IMR-90 (cell line): ENCODE measurements at regions not wholly inside any gene's neighbourhood (a gene's known extent, or its start where the extent isn't known, plus 50 kb on each side); places are given as distances from the start of the nearest gene placed in this dataset.

ENCODE experiments used
- ATAC-seq: fragments of 200-7000 bp; cut with Tn5 transposase; 2 replicates; pipeline ENCODE4 v1.9.1; 2020; ENCODE audit warnings: low read depth, mild to moderate bottlenecking, moderate library complexity
- BruUV-seq: library from RNA; stranded (reverse); fragments of 400-500 nt; replicated peaks from 2 replicates; lab custom pipeline; 2021; lab: Mats Ljungman, UMichigan
- CTCF ChIA-PET: fragments of 300-600 bp; formaldehyde crosslinking; extraction: SDS; loops from one replicate; lab custom pipeline; 2021; ENCODE audit warnings: antibody characterized with exemption; lab: Yijun Ruan, JAX
- POLR2A ChIA-PET: fragments of 300-600 bp; sonication (Branson Sonifier 250); formaldehyde crosslinking; loops from one replicate; lab custom pipeline; 2022; ENCODE audit warnings: antibody characterized with exemption; ENCODE audit not compliant: unreplicated experiment; lab: Charles Lee
- DNase-seq: peaks from one replicate; pipeline ENCODE4 v3.0.0; 2013
- H2AFZ ChIP-seq: replicated peaks from 2 replicates; pipeline ENCODE3; 2013; ENCODE audit warnings: low read length, mild to moderate bottlenecking; ENCODE audit not compliant: poor library complexity
- H2AK5ac ChIP-seq: 2 replicates; pipeline ENCODE4 v1.6.1; 2013; ENCODE audit warnings: low read depth, low read length, inconsistent platforms
- H2AK9ac ChIP-seq: replicated peaks from 2 replicates; pipeline ENCODE3; 2013; ENCODE audit warnings: mild to moderate bottlenecking, low read depth, low read length, moderate library complexity; ENCODE audit not compliant: poor library complexity
- H2BK120ac ChIP-seq: 2 replicates; pipeline ENCODE4 v1.6.1; 2013; ENCODE audit warnings: low read depth, low read length, inconsistent platforms
- H2BK15ac ChIP-seq: 3 replicates; pipeline ENCODE4 v1.6.1; 2013; ENCODE audit warnings: low read depth, low read length, inconsistent platforms
- H2BK20ac ChIP-seq: 2 replicates; pipeline ENCODE4 v1.6.1; 2013; ENCODE audit warnings: low read depth, mild to moderate bottlenecking, inconsistent platforms, low read length, moderate library complexity
- H2BK5ac ChIP-seq: 2 replicates; pipeline ENCODE4 v1.6.1; 2013; ENCODE audit warnings: mild to moderate bottlenecking, low read depth, low read length, inconsistent platforms; ENCODE audit not compliant: poor library complexity, severe bottlenecking
- H3K14ac ChIP-seq: replicated peaks from 2 replicates; pipeline ENCODE4 v1.6.1; 2013; ENCODE audit warnings: low read depth, low read length, inconsistent platforms
- H3K18ac ChIP-seq: 2 replicates; pipeline ENCODE4 v1.6.1; 2013; ENCODE audit warnings: low read depth, low read length, control low read depth
- H3K23ac ChIP-seq: 2 replicates; pipeline ENCODE4 v1.6.1; 2013; ENCODE audit warnings: low read depth, low read length, inconsistent platforms
- H3K27ac ChIP-seq: 2 replicates; pipeline ENCODE4 v1.5.1; 2013; ENCODE audit warnings: mild to moderate bottlenecking, control low read depth, low read length; ENCODE audit not compliant: insufficient read depth
- H3K27me3 ChIP-seq: 2 replicates; pipeline ENCODE4 v1.6.1; 2013; ENCODE audit warnings: low read length; ENCODE audit not compliant: control insufficient read depth, insufficient read depth
- H3K36me3 ChIP-seq: 2 replicates; pipeline ENCODE4 v1.6.1; 2013; ENCODE audit warnings: low read length, mixed read lengths; ENCODE audit not compliant: control insufficient read depth, insufficient read depth
- H3K4ac ChIP-seq: 2 replicates; pipeline ENCODE4 v1.6.1; 2013; ENCODE audit warnings: low read depth, low read length, inconsistent platforms
- H3K4me1 ChIP-seq: 2 replicates; pipeline ENCODE4 v1.6.1; 2013; ENCODE audit warnings: low read length, mixed read lengths; ENCODE audit not compliant: control insufficient read depth, insufficient read depth
- H3K4me2 ChIP-seq: 2 replicates; pipeline ENCODE4 v1.6.1; 2013; ENCODE audit warnings: low read depth, mild to moderate bottlenecking, control low read depth, low read length, moderate library complexity
- H3K4me3 ChIP-seq: 2 replicates; pipeline ENCODE4 v1.5.1; 2013; ENCODE audit warnings: low read depth, mild to moderate bottlenecking, control low read depth, low read length, moderate library complexity; ENCODE audit not compliant: insufficient read depth
- H3K56ac ChIP-seq: 2 replicates; pipeline ENCODE4 v1.6.1; 2013; ENCODE audit warnings: low read length, inconsistent platforms; ENCODE audit not compliant: insufficient read depth; ENCODE audit errors: extremely low read depth
- H3K79me1 ChIP-seq, 2 experiments: 2 replicates each; pipeline ENCODE4 v1.6.1; 2013; ENCODE audit warnings: low read length in 2 of 2, inconsistent platforms in 1 of 2, low read depth in 1 of 2
- H3K9ac ChIP-seq: 2 replicates; pipeline ENCODE4 v1.6.1; 2013; ENCODE audit warnings: low read depth, low read length, control low read depth
- H3K9me1 ChIP-seq: 2 replicates; pipeline ENCODE4 v1.6.1; 2013; ENCODE audit warnings: low read length, inconsistent platforms; ENCODE audit not compliant: insufficient read depth
- H3K9me3 ChIP-seq: 2 replicates; pipeline ENCODE4 v1.6.1; 2013; ENCODE audit warnings: low read length; ENCODE audit not compliant: control insufficient read depth, insufficient read depth
- H4K20me1 ChIP-seq: 2 replicates; pipeline ENCODE4 v1.6.1; 2013; ENCODE audit warnings: low read length, inconsistent platforms; ENCODE audit not compliant: insufficient read depth
- H4K5ac ChIP-seq: 2 replicates; pipeline ENCODE4 v1.6.1; 2013; ENCODE audit warnings: mild to moderate bottlenecking, low read depth, low read length, control low read depth
- H4K8ac ChIP-seq, 2 experiments: 2 replicates each; pipeline ENCODE4 v1.6.1; 2013; ENCODE audit warnings: low read depth in 2 of 2, low read length in 2 of 2, control low read depth in 1 of 2, inconsistent platforms in 1 of 2
- H4K91ac ChIP-seq: 2 replicates; pipeline ENCODE4 v1.6.1; 2013; ENCODE audit warnings: low read depth, low read length, inconsistent platforms; ENCODE audit not compliant: insufficient read depth
- BHLHE40 ChIP-seq: fragments of 150-350 bp; IDR thresholded peaks from 2 replicates; pipeline ENCODE4 v1.6.1; 2016; ENCODE audit warnings: mild to moderate bottlenecking, low read depth, low read length
- CEBPB ChIP-seq: IDR thresholded peaks from 2 replicates; pipeline ENCODE4 v1.6.1; 2012; ENCODE audit warnings: low read depth, low read length, improper control_type of control experiment
- CHD1 ChIP-seq: IDR thresholded peaks from 2 replicates; pipeline ENCODE4 v1.6.1; 2012; ENCODE audit warnings: low read depth, low read length, improper control_type of control experiment
- FOS ChIP-seq: fragments of 150-350 bp; IDR thresholded peaks from 2 replicates; pipeline ENCODE4 v1.6.1; 2016; ENCODE audit warnings: low read depth, low read length
- MAFK ChIP-seq: IDR thresholded peaks from 2 replicates; pipeline ENCODE4 v1.6.1; 2012; ENCODE audit warnings: low read depth, low read length, improper control_type of control experiment
- MAZ ChIP-seq: IDR thresholded peaks from 2 replicates; pipeline ENCODE4 v1.6.1; 2012; ENCODE audit warnings: low read depth, mild to moderate bottlenecking, low read length, improper control_type of control experiment, moderate library complexity, borderline replicate concordance
- MXI1 ChIP-seq: IDR thresholded peaks from 2 replicates; pipeline ENCODE4 v1.6.1; 2012; ENCODE audit warnings: low read depth, mild to moderate bottlenecking, low read length, moderate library complexity, borderline replicate concordance
- NFE2L2 ChIP-seq: fragments of 150-350 bp; IDR thresholded peaks from 2 replicates; pipeline ENCODE4 v1.6.1; 2016; ENCODE audit warnings: low read depth, mild to moderate bottlenecking, low read length
- POLR2A ChIP-seq: IDR thresholded peaks from 2 replicates; pipeline ENCODE4 v1.6.1; 2012; ENCODE audit warnings: mild to moderate bottlenecking, low read depth, low read length
- RAD21 ChIP-seq: IDR thresholded peaks from 2 replicates; pipeline ENCODE4 v1.6.1; 2012; ENCODE audit warnings: low read length, improper control_type of control experiment
- RCOR1 ChIP-seq: IDR thresholded peaks from 2 replicates; pipeline ENCODE4 v1.6.1; 2012; ENCODE audit warnings: mild to moderate bottlenecking, low read length, improper control_type of control experiment; ENCODE audit not compliant: insufficient replicate concordance
- RFX5 ChIP-seq: IDR thresholded peaks from 2 replicates; pipeline ENCODE4 v1.8.0; 2012; ENCODE audit warnings: low read depth, mild to moderate bottlenecking, low read length, moderate library complexity
- SMC3 ChIP-seq: fragments of 150-350 bp; IDR thresholded peaks from 2 replicates; pipeline ENCODE4 v1.6.1; 2016; ENCODE audit warnings: low read depth, mild to moderate bottlenecking, antibody characterized with exemption, low read length, moderate library complexity
- WGBS, 2 experiments: methylation state at CpG; one replicate each; pipeline versions ENCODE4 v1.1.5 to v1.1.7; 2013; ENCODE audit warnings: missing lambda C conversion rate in 2 of 2; ENCODE audit not compliant: insufficient read length in 1 of 2; ENCODE audit errors: extremely low coverage in 2 of 2; 5-methylcytosine and 5-hydroxymethylcytosine counted together
- dilution Hi-C: fragments of 300-500 bp; cut with HindIII; formaldehyde crosslinking; loops from one replicate; pipeline ENCODE4 v1.14.3; 2018; ENCODE audit warnings: low sequenced_read_pairs; ENCODE audit not compliant: unreplicated experiment
- in situ Hi-C: fragments of 300-500 bp; cut with MboI; formaldehyde crosslinking; loops from 3 replicates; pipeline ENCODE4 v1.14.3; 2019; ENCODE audit warnings: low sequenced_read_pairs, inconsistent platforms, mixed read lengths
- intact Hi-C: fragments of 100-400 bp; cut with micrococcal nuclease; formaldehyde crosslinking; loops from 2 replicates; pipeline ENCODE4 v1.10.0; 2022
- TF ChIP-seq, protein P1 (sequence below): fragments of 150-350 bp; IDR thresholded peaks from 2 replicates; pipeline ENCODE4 v1.6.1; 2017; ENCODE audit warnings: mild to moderate bottlenecking, antibody characterized with exemption, low read length, low read depth
- TF ChIP-seq, protein P2 (sequence below): conservative IDR thresholded peaks from 2 replicates; pipeline ENCODE4 v1.5.1; 2012; ENCODE audit warnings: mild to moderate bottlenecking, low read depth, low read length, improper control_type of control experiment
- TF ChIP-seq, protein P3 (sequence below): fragments of 150-350 bp; IDR thresholded peaks from 2 replicates; pipeline ENCODE4 v1.6.1; 2016; ENCODE audit warnings: low read depth, mild to moderate bottlenecking, low read length, moderate library complexity, borderline replicate concordance

DNA sequence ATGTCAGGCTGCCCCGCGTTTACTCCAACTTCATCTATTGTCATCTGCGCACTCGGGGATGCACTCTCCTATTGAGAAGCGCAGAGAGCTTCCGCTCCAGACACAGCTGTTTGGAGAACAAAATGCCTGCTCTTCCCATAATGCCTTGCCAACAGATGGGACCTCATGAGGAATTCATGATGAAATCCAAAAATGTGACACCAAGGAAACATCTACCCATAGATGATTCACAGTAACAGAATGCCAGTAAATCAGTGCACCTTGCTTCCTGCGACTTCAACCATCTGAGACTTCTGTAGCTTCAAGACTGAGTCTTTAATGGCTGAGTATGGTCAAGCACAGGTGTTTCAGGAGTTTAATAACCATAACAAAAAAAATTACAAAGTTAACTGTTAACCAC lies 1144.9 kb upstream of the GOT2 start:
- H2BK15ac ChIP-seq: no peak overlapping the region
- H4K91ac ChIP-seq: no peak overlapping the region
- BruUV-seq: no TSS peak
- no peaks in the 10 kb centered on the region for H3K9me1 ChIP-seq
- in situ Hi-C loops: no loop called here
- DNase-seq: no peak
- H3K4me2 ChIP-seq: no peak overlapping the region
- peaks cover 2% of the 10 kb centered on the region; the same call in 1 of the 2 replicates for H3K9me3 ChIP-seq
- no peaks in the 10 kb centered on the region for H3K4me1 ChIP-seq
- no peak overlapping the region for H3K4ac ChIP-seq
- no peak for TF ChIP-seq MAZ
- TF ChIP-seq CHD1: no peak
- TF ChIP-seq, protein P1, sequence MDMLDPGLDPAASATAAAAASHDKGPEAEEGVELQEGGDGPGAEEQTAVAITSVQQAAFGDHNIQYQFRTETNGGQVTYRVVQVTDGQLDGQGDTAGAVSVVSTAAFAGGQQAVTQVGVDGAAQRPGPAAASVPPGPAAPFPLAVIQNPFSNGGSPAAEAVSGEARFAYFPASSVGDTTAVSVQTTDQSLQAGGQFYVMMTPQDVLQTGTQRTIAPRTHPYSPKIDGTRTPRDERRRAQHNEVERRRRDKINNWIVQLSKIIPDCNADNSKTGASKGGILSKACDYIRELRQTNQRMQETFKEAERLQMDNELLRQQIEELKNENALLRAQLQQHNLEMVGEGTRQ: no peak
- no peak for TF ChIP-seq POLR2A
- TF ChIP-seq, protein P2, sequence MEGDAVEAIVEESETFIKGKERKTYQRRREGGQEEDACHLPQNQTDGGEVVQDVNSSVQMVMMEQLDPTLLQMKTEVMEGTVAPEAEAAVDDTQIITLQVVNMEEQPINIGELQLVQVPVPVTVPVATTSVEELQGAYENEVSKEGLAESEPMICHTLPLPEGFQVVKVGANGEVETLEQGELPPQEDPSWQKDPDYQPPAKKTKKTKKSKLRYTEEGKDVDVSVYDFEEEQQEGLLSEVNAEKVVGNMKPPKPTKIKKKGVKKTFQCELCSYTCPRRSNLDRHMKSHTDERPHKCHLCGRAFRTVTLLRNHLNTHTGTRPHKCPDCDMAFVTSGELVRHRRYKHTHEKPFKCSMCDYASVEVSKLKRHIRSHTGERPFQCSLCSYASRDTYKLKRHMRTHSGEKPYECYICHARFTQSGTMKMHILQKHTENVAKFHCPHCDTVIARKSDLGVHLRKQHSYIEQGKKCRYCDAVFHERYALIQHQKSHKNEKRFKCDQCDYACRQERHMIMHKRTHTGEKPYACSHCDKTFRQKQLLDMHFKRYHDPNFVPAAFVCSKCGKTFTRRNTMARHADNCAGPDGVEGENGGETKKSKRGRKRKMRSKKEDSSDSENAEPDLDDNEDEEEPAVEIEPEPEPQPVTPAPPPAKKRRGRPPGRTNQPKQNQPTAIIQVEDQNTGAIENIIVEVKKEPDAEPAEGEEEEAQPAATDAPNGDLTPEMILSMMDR: no peak
- no peak for TF ChIP-seq BHLHE40
- no peak for TF ChIP-seq MXI1
- no peak for TF ChIP-seq FOS
- no peak for TF ChIP-seq RCOR1
- TF ChIP-seq NFE2L2: no peak
- TF ChIP-seq MAFK: no peak
- TF ChIP-seq, protein P3, sequence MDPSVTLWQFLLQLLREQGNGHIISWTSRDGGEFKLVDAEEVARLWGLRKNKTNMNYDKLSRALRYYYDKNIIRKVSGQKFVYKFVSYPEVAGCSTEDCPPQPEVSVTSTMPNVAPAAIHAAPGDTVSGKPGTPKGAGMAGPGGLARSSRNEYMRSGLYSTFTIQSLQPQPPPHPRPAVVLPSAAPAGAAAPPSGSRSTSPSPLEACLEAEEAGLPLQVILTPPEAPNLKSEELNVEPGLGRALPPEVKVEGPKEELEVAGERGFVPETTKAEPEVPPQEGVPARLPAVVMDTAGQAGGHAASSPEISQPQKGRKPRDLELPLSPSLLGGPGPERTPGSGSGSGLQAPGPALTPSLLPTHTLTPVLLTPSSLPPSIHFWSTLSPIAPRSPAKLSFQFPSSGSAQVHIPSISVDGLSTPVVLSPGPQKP: no peak
- no peak for TF ChIP-seq SMC3
- TF ChIP-seq RAD21: no peak
- TF ChIP-seq RFX5: no peak
- no peak for TF ChIP-seq CEBPB
- no peak overlapping the region for H2AK9ac ChIP-seq
- H3K79me1 ChIP-seq: no peaks in the 10 kb centered on the region
- no peak overlapping the region for H3K27ac ChIP-seq
- no peak overlapping the region for H2BK120ac ChIP-seq
- intact Hi-C loops: no loop called here
- H3K23ac ChIP-seq: no peak overlapping the region
- no peak overlapping the region for H2AK5ac ChIP-seq
- H2BK20ac ChIP-seq: no peak overlapping the region
- no peak overlapping the region for H3K56ac ChIP-seq
- ChIA-PET CTCF (no interaction called here), POLR2A (no interaction called here)
- no peak overlapping the region for H2AFZ ChIP-seq
- H3K4me3 ChIP-seq: no peak overlapping the region
- H2BK5ac ChIP-seq: no peak overlapping the region
- H3K9ac ChIP-seq: no peak overlapping the region
- ATAC-seq: no peak
- H4K5ac ChIP-seq: no peak overlapping the region
- dilution Hi-C loops: no loop called here
- no peak overlapping the region for H3K18ac ChIP-seq
- H3K36me3 ChIP-seq: no peaks in the 10 kb centered on the region
- H4K20me1 ChIP-seq: no peaks in the 10 kb centered on the region
- H3K14ac ChIP-seq: no peak overlapping the region
- no peak overlapping the region for H4K8ac ChIP-seq
- 91% methylated on average over 6 of the region's 7 CpGs; no CpG with 5 or more reads in 1 of the 2 experiments for WGBS, 2 experiments
- H3K27me3 ChIP-seq: no peaks in the 10 kb centered on the region
